GM23248 (cell line): ENCODE measurements at regions not wholly inside any gene's neighbourhood (a gene's known extent, or its start where the extent isn't known, plus 50 kb on each side); places are given as distances from the start of the nearest gene placed in this dataset.

Experiments
- DNase-seq: peaks from one replicate; pipeline ENCODE4 v3.0.0-alpha.2; 2015
- H2AFZ ChIP-seq: fragments of 200-600 bp; sonication (generic); 2 replicates; pipeline ENCODE4 v1.6.1; 2016; ENCODE audit warnings: antibody characterized with exemption
- H3F3A ChIP-seq: fragments of 200-600 bp; sonication (generic); 2 replicates; pipeline ENCODE4 v1.6.1; 2016; ENCODE audit warnings: mild to moderate bottlenecking, antibody characterized with exemption, mixed run types; ENCODE audit not compliant: insufficient read depth
- H3K27ac ChIP-seq: fragments of 200-600 bp; sonication (generic); 2 replicates; pipeline ENCODE4 v1.5.1; 2016; ENCODE audit warnings: mild to moderate bottlenecking
- H3K27me3 ChIP-seq: fragments of 200-600 bp; sonication (generic); replicated peaks from 2 replicates; pipeline ENCODE4 v1.6.1; 2016; ENCODE audit warnings: mild to moderate bottlenecking; ENCODE audit not compliant: insufficient read depth
- H3K36me3 ChIP-seq: fragments of 200-600 bp; sonication (generic); 2 replicates; pipeline ENCODE4 v1.6.1; 2016; ENCODE audit warnings: low read depth, mild to moderate bottlenecking
- H3K4me1 ChIP-seq: fragments of 200-600 bp; sonication (generic); 2 replicates; pipeline ENCODE4 v1.6.1; 2016; ENCODE audit warnings: mild to moderate bottlenecking; ENCODE audit not compliant: insufficient read depth
- H3K4me2 ChIP-seq: fragments of 200-600 bp; sonication (generic); one replicate; pipeline ENCODE4 v1.6.1; 2016; ENCODE audit warnings: mild to moderate bottlenecking; ENCODE audit not compliant: unreplicated experiment
- H3K4me3 ChIP-seq: fragments of 200-600 bp; sonication (generic); 2 replicates; pipeline ENCODE4 v1.5.1; 2016; ENCODE audit warnings: mild to moderate bottlenecking
- H3K79me2 ChIP-seq: fragments of 200-600 bp; sonication (generic); 2 replicates; pipeline ENCODE4 v1.6.1; 2016; ENCODE audit warnings: mild to moderate bottlenecking; ENCODE audit not compliant: insufficient read depth
- H3K9ac ChIP-seq: fragments of 200-600 bp; sonication (generic); 2 replicates; pipeline ENCODE4 v1.6.1; 2016; ENCODE audit warnings: mild to moderate bottlenecking
- H3K9me2 ChIP-seq: fragments of 200-600 bp; sonication (generic); 2 replicates; pipeline ENCODE4 v1.6.1; 2016; ENCODE audit warnings: mixed run types, mild to moderate bottlenecking, moderate library complexity; ENCODE audit not compliant: insufficient read depth
- H3K9me3 ChIP-seq: fragments of 200-600 bp; sonication (generic); one replicate; pipeline ENCODE4 v1.6.1; 2017; ENCODE audit warnings: low read depth
- H4K20me1 ChIP-seq: fragments of 200-600 bp; sonication (generic); 2 replicates; pipeline ENCODE4 v1.6.0; 2016; ENCODE audit not compliant: insufficient read depth
- EZH2 ChIP-seq: fragments of 200-600 bp; sonication (generic); IDR thresholded peaks from 2 replicates; pipeline ENCODE4 v1.6.1; 2018; ENCODE audit warnings: antibody characterized with exemption, mild to moderate bottlenecking; ENCODE audit not compliant: insufficient read depth, poor library complexity, severe bottlenecking
- EZH2phosphoT487 ChIP-seq: fragments of 200-600 bp; sonication (generic); IDR thresholded peaks from 2 replicates; pipeline ENCODE4 v1.6.1; 2018; ENCODE audit warnings: antibody characterized with exemption, moderate library complexity, mild to moderate bottlenecking, low read depth; ENCODE audit not compliant: insufficient read depth
- WGBS, 2 experiments: methylation state at CpG; one replicate each; pipeline ENCODE4 v1.1.6; 2015 to 2017; ENCODE audit warnings: low lambda C conversion rate in 2 of 2, low coverage in 1 of 2; ENCODE audit errors: missing lambda C conversion rate in 2 of 2; 5-methylcytosine and 5-hydroxymethylcytosine counted together
- in situ Hi-C: fragments of 300-500 bp; cut with MboI; formaldehyde crosslinking; loops from 2 replicates; pipeline ENCODE4 v1.15.0; 2020

- no peaks in the 10 kb centered on the region for H4K20me1 ChIP-seq
- H3K27ac ChIP-seq, result no peak overlapping the region
- H2AFZ ChIP-seq, result no peak overlapping the region
- in situ Hi-C loops, result no loop called here
- H3K4me1 ChIP-seq, result peaks cover 33% of the 10 kb centered on the region
- H3K9me3 ChIP-seq, result no peaks in the 10 kb centered on the region
- H3K9ac ChIP-seq, result no peak overlapping the region
- peaks cover 29% of the 10 kb centered on the region; the same call in 1 of the 2 replicates for H3F3A ChIP-seq
- DNase-seq, result no peak
- WGBS, 2 experiments, result 86 to 89% methylated on average over 3 of the region's 3 CpGs
- H3K4me2 ChIP-seq, result no peak overlapping the region
- TF ChIP-seq EZH2phosphoT487, result no peak
- TF ChIP-seq EZH2, result no peak
- peaks cover 80% of the 10 kb centered on the region for H3K79me2 ChIP-seq
- peaks cover 20% of the 10 kb centered on the region for H3K36me3 ChIP-seq
- no peak overlapping the region for H3K4me3 ChIP-seq
- H3K9me2 ChIP-seq, result no peaks in the 10 kb centered on the region
- no peaks in the 10 kb centered on the region for H3K27me3 ChIP-seq
These were observed 314.2 kb upstream of the RGS6 start for GRCh38 chr14:71618047-71618446.

- no peak overlapping the region for H3K9ac ChIP-seq
- no peaks in the 10 kb centered on the region for H3K27me3 ChIP-seq
- H3K36me3 ChIP-seq, result peaks cover 20% of the 10 kb centered on the region
- in situ Hi-C loops, result no loop called here
- no peak for DNase-seq
- no peaks in the 10 kb centered on the region for H3K9me3 ChIP-seq
- H3K27ac ChIP-seq, result no peak overlapping the region
- no peaks in the 10 kb centered on the region for H3K9me2 ChIP-seq
- peaks cover 34% of the 10 kb centered on the region for H3K4me1 ChIP-seq
- no peak overlapping the region for H3K4me2 ChIP-seq
- WGBS, 2 experiments, result 96 to 98% methylated on average over 5 of the region's 5 CpGs
- no peak overlapping the region for H3K4me3 ChIP-seq
- H4K20me1 ChIP-seq, result no peaks in the 10 kb centered on the region
- peaks cover 35% of the 10 kb centered on the region; the same call in 1 of the 2 replicates for H3F3A ChIP-seq
- no peak for TF ChIP-seq EZH2phosphoT487
- peaks cover 80% of the 10 kb centered on the region for H3K79me2 ChIP-seq
- H2AFZ ChIP-seq, result no peak overlapping the region
These were observed 313.5 kb upstream of the RGS6 start for GRCh38 chr14:71618716-71619115.

DNA sequence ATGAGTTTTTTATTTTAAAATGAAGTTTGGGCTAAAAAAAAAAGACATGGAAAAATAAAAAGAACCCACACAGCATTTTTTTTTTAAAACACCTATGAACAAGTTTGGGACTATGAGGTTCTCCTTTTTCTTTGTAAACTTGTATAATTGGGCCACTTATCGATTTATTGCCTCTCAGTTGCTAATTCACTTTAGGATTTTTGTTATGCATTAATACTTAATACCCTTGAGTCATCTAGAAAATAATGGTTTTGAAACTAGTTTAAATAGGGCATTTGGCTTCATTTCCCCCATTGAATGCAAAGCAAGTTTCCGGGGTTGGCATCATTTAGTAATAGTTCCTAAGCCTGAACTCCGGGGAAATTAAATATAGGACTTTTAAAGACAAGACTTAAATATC is 312.8 kb upstream of the RGS6 start:
- Histone ChIP-seq H3K4me3 (no peak overlapping the region), H3K36me3 (peaks cover 27% of the 10 kb centered on the region), H3K79me2 (peaks cover 78% of the 10 kb centered on the region), H3K9me3 (no peaks in the 10 kb centered on the region), H3F3A (peaks cover 35% of the 10 kb centered on the region; the same call in 1 of the 2 replicates), H3K4me2 (no peak overlapping the region), H2AFZ (no peak overlapping the region), H4K20me1 (no peaks in the 10 kb centered on the region), H3K27ac (no peak overlapping the region), H3K27me3 (no peaks in the 10 kb centered on the region), H3K9me2 (no peaks in the 10 kb centered on the region), H3K9ac (no peak overlapping the region), H3K4me1 (peaks cover 34% of the 10 kb centered on the region)
- in situ Hi-C loops, result no loop called here
- no peak for TF ChIP-seq EZH2
- TF ChIP-seq EZH2phosphoT487, result no peak
- WGBS, 2 experiments, result 97 to 99% methylated on average over 3 of the region's 3 CpGs
- DNase-seq, result no peak

DNA sequence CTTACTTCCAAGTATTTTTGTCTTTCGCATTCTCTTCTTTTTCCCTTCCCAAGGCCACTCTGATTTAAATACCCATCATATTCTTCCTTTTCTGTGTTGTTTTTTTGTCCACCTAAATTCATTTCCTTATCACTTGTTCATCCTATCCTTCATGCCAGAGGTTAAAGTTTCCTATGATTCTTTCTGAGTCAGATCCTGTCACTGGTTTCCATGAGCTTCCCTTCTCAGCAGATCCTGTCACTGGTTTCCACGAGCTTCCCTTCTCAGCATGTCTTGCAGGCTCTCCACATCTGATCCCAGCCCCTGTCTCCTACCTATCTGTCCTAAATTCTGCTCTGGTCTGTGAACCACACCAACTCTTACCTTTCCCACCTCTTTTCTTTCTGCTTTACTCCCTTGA is 311.8 kb upstream of the RGS6 start:
- Histone ChIP-seq H2AFZ (no peak overlapping the region), H3K9me2 (no peaks in the 10 kb centered on the region), H3K4me2 (peak overlapping the region; percentile 25), H3K27ac (peak overlapping the region; percentile 55), H3K9me3 (no peaks in the 10 kb centered on the region), H3K79me2 (peaks cover 69% of the 10 kb centered on the region), H3K27me3 (no peaks in the 10 kb centered on the region), H3K4me1 (peaks cover 34% of the 10 kb centered on the region), H3K9ac (no peak overlapping the region), H4K20me1 (no peaks in the 10 kb centered on the region), H3K4me3 (no peak overlapping the region), H3K36me3 (peaks cover 35% of the 10 kb centered on the region), H3F3A (peaks cover 35% of the 10 kb centered on the region; the same call in 1 of the 2 replicates)
- peak; percentile 71 for DNase-seq
- in situ Hi-C loops, result no loop called here
- WGBS, 2 experiments, result 53% methylated on average over 2 of the region's 2 CpGs
- TF ChIP-seq EZH2phosphoT487 (no peak), EZH2 (no peak)

GRCh38 chr14:71621276-71621675 is 311.0 kb upstream of the RGS6 start:
- no peaks in the 10 kb centered on the region for H4K20me1 ChIP-seq
- TF ChIP-seq EZH2phosphoT487 (no peak), EZH2 (no peak)
- no peaks in the 10 kb centered on the region for H3K9me3 ChIP-seq
- H3K4me2 ChIP-seq, result no peak overlapping the region
- no peak overlapping the region for H2AFZ ChIP-seq
- in situ Hi-C loops, result no loop called here
- peak overlapping the region; percentile 55 for H3K27ac ChIP-seq
- peaks cover 35% of the 10 kb centered on the region; the same call in 1 of the 2 replicates for H3F3A ChIP-seq
- WGBS, 2 experiments, result 89 to 90% methylated on average over 4 of the region's 4 CpGs
- no peak overlapping the region for H3K9ac ChIP-seq
- H3K4me1 ChIP-seq, result peaks cover 34% of the 10 kb centered on the region
- no peaks in the 10 kb centered on the region for H3K9me2 ChIP-seq
- no peaks in the 10 kb centered on the region for H3K27me3 ChIP-seq
- H3K4me3 ChIP-seq, result no peak overlapping the region
- DNase-seq, result peak; percentile 23
- H3K79me2 ChIP-seq, result peaks cover 60% of the 10 kb centered on the region
- H3K36me3 ChIP-seq, result peaks cover 40% of the 10 kb centered on the region
